SK-N-SH treated with all-trans-retinoic acid at 6 μM for 48 hours (cell line): ENCODE measurements at regions not wholly inside any gene's neighbourhood (a gene's known extent, or its start where the extent isn't known, plus 50 kb on each side); places are given as distances from the start of the nearest gene placed in this dataset.

Experiments used
- BACH2 ChIP-seq: fragments of 250-450 bp; sonication (Bioruptor Pico); IDR thresholded peaks from 2 replicates; pipeline ENCODE4 v1.9.0; 2021; ENCODE audit warnings: mild to moderate bottlenecking, borderline replicate concordance
- TCF4 ChIP-seq: fragments of 250-450 bp; sonication (Bioruptor Pico); IDR thresholded peaks from 2 replicates; pipeline ENCODE4 v1.8.0; 2021; ENCODE audit warnings: mild to moderate bottlenecking, moderate library complexity, borderline replicate concordance
- ZC3H10 ChIP-seq: fragments of 250-450 bp; sonication (Bioruptor Pico); IDR thresholded peaks from 2 replicates; pipeline ENCODE4 v1.5.1; 2021; ENCODE audit warnings: mild to moderate bottlenecking, moderate library complexity
- ZFP3 ChIP-seq: fragments of 250-450 bp; sonication (Bioruptor Pico); IDR thresholded peaks from 2 replicates; pipeline ENCODE4 v1.5.0; 2020; ENCODE audit warnings: mild to moderate bottlenecking, moderate library complexity

- TF ChIP-seq BACH2 (CRISPR knock-in tag) (no peak), ZFP3 (CRISPR knock-in tag) (no peak), TCF4 (CRISPR knock-in tag) (no peak), ZC3H10 (no peak)
Measured at GRCh38 chr15:62946940-62947339, 95.6 kb upstream of the TPM1 start.
